ENCODE measurements at regions not wholly inside any gene's neighbourhood (a gene's known extent, or its start where the extent isn't known, plus 50 kb on each side); places are given as distances from the start of the nearest gene placed in this dataset.

GRCh38 chr4:4606321-4606720 lies 64.5 kb upstream of the STX18 start:
- no peak for FAIRE-seq

GRCh38 chr4:4605849-4606248 lies 64.0 kb upstream of the STX18 start:
- FAIRE-seq (no peak), DNase-seq (ENCODE audit: insufficient read length, low spot score) (no peak)
- no peak for TF ChIP-seq CTCF (IDR thresholded peaks at IDR 0.05; ENCODE audit: insufficient read depth, missing control alignments)

More at GRCh38 chr4:4606321-4606720, 64.5 kb upstream of the STX18 start:
- DNase-seq (ENCODE audit: insufficient read length, low spot score) = no peak
- no peak for TF ChIP-seq CTCF (IDR thresholded peaks at IDR 0.05; ENCODE audit: insufficient read depth, missing control alignments)

- DNase-seq (ENCODE audit: insufficient read length, low spot score) (no peak), FAIRE-seq (no peak)
- no peak for TF ChIP-seq CTCF (IDR thresholded peaks at IDR 0.05; ENCODE audit: insufficient read depth, missing control alignments)
Measured at GRCh38 chr4:4603592-4603991, 61.7 kb upstream of the STX18 start.

GRCh38 chr4:4603067-4603466 lies 61.2 kb upstream of the STX18 start:
- TF ChIP-seq CTCF (IDR thresholded peaks at IDR 0.05; ENCODE audit: insufficient read depth, missing control alignments) = no peak
- no peak for FAIRE-seq

GRCh38 chr4:4602468-4602867 lies 60.6 kb upstream of the STX18 start:
- DNase-seq (ENCODE audit: insufficient read length, low spot score) (no peak), FAIRE-seq (no peak)
- TF ChIP-seq CTCF (IDR thresholded peaks at IDR 0.05; ENCODE audit: insufficient read depth, missing control alignments) = no peak

More at GRCh38 chr4:4603067-4603466, 61.2 kb upstream of the STX18 start:
- DNase-seq (ENCODE audit: insufficient read length, low spot score) = no peak

GRCh38 chr4:4601803-4602369 lies 60.0 kb upstream of the STX18 start:
- FAIRE-seq = no peak

More at GRCh38 chr4:4601803-4602369, 60.0 kb upstream of the STX18 start:
- TF ChIP-seq CTCF (IDR thresholded peaks at IDR 0.05; ENCODE audit: insufficient read depth, missing control alignments) = no peak
- no peak for DNase-seq (ENCODE audit: insufficient read length, low spot score)
